Neural progenitor cell (in vitro differentiated cells): ENCODE measurements at regions not wholly inside any gene's neighbourhood (a gene's known extent, or its start where the extent isn't known, plus 50 kb on each side); places are given as distances from the start of the nearest gene placed in this dataset.

Experiments
- DNase-seq: peaks from one replicate; pipeline ENCODE4 v3.0.0-alpha.2; 2016; ENCODE audit warnings: low spot score
- H2AFZ ChIP-seq: fragments of 200-600 bp; sonication (generic); replicated peaks from 2 replicates; pipeline ENCODE4 v1.6.1; 2016; ENCODE audit warnings: antibody characterized with exemption
- H3F3A ChIP-seq: fragments of 200-600 bp; sonication (generic); 2 replicates; pipeline ENCODE4 v1.6.1; 2016; ENCODE audit warnings: antibody characterized with exemption, low read depth
- H3K27ac ChIP-seq: fragments of 200-600 bp; sonication (generic); 2 replicates; pipeline ENCODE4 v1.5.1; 2016; ENCODE audit warnings: mild to moderate bottlenecking
- H3K27me3 ChIP-seq: fragments of 200-600 bp; sonication (generic); 2 replicates; pipeline ENCODE4 v1.6.1; 2016; ENCODE audit warnings: mild to moderate bottlenecking, moderate library complexity
- H3K36me3 ChIP-seq: fragments of 200-600 bp; sonication (generic); 2 replicates; pipeline ENCODE4 v1.5.1; 2016
- H3K4me1 ChIP-seq: fragments of 200-600 bp; sonication (generic); 2 replicates; pipeline ENCODE4 v1.6.1; 2016; ENCODE audit warnings: mixed run types
- H3K4me2 ChIP-seq: fragments of 200-600 bp; sonication (generic); 2 replicates; pipeline ENCODE4 v1.6.1; 2016
- H3K4me3 ChIP-seq: fragments of 200-600 bp; sonication (generic); 2 replicates; pipeline ENCODE4 v1.5.1; 2016
- H3K79me2 ChIP-seq: fragments of 200-600 bp; sonication (generic); 2 replicates; pipeline ENCODE4 v1.6.1; 2016; ENCODE audit warnings: low read depth
- H3K9ac ChIP-seq: fragments of 200-600 bp; sonication (generic); 2 replicates; pipeline ENCODE4 v1.6.1; 2016
- H3K9me3 ChIP-seq: fragments of 200-600 bp; sonication (generic); 2 replicates; pipeline ENCODE4 v1.5.1; 2016; ENCODE audit warnings: low read depth
- H4K20me1 ChIP-seq: fragments of 200-600 bp; sonication (generic); 2 replicates; pipeline ENCODE4 v1.6.1; 2016; ENCODE audit warnings: low read depth
- H3K27ac Mint-ChIP-seq: 3 replicates; pipeline ENCODE4 v1.8.0; 2021; ENCODE audit warnings: mixed read lengths
- H3K27me3 Mint-ChIP-seq: 2 replicates; pipeline ENCODE4 v1.8.0; 2022; ENCODE audit warnings: low read depth, mild to moderate bottlenecking, inconsistent platforms, moderate library complexity, mixed read lengths; ENCODE audit not compliant: insufficient read depth
- H3K36me3 Mint-ChIP-seq: 3 replicates; pipeline ENCODE4 v1.8.0; 2021; ENCODE audit warnings: mixed read lengths
- H3K4me1 Mint-ChIP-seq: 3 replicates; pipeline ENCODE4 v1.8.0; 2021; ENCODE audit warnings: mixed read lengths
- H3K4me3 Mint-ChIP-seq: 3 replicates; pipeline ENCODE4 v1.8.0; 2021; ENCODE audit warnings: mild to moderate bottlenecking, moderate library complexity, mixed read lengths
- H3K9me3 Mint-ChIP-seq: 3 replicates; pipeline ENCODE4 v1.8.0; 2020; ENCODE audit warnings: mixed read lengths
- EZH2 ChIP-seq: fragments of 200-600 bp; sonication (generic); IDR thresholded peaks from 2 replicates; pipeline ENCODE4 v1.6.1; 2017; ENCODE audit warnings: antibody characterized with exemption, mild to moderate bottlenecking, moderate library complexity
- EZH2phosphoT487 ChIP-seq: fragments of 200-600 bp; sonication (generic); IDR thresholded peaks from 2 replicates; pipeline ENCODE4 v1.6.1; 2017; ENCODE audit warnings: antibody characterized with exemption
- TF ChIP-seq, protein P1 (sequence below): fragments of 200-600 bp; sonication (generic); IDR thresholded peaks from 2 replicates; pipeline ENCODE4 v1.5.1; 2017; ENCODE audit warnings: antibody characterized with exemption, mild to moderate bottlenecking

- Histone ChIP-seq H3K4me2 (no peak overlapping the region), H3K79me2 (no peaks in the 10 kb centered on the region), H3K9ac (no peak overlapping the region), H3K4me1 (peaks cover 4% of the 10 kb centered on the region), H3K9me3 (no peaks in the 10 kb centered on the region), H2AFZ (no peak overlapping the region), H3K27me3 (no peaks in the 10 kb centered on the region), H3K27ac (no peak overlapping the region), H3K4me3 (no peak overlapping the region), H3F3A (no peaks in the 10 kb centered on the region), H4K20me1 (no peaks in the 10 kb centered on the region), H3K36me3 (no peaks in the 10 kb centered on the region)
- H3K4me1 Mint-ChIP-seq, result peaks cover 3% of the 10 kb centered on the region
- H3K36me3 Mint-ChIP-seq, result no peaks in the 10 kb centered on the region
- peaks cover 6% of the 10 kb centered on the region for H3K27me3 Mint-ChIP-seq
- no peak for TF ChIP-seq EZH2phosphoT487
- TF ChIP-seq, protein P1, sequence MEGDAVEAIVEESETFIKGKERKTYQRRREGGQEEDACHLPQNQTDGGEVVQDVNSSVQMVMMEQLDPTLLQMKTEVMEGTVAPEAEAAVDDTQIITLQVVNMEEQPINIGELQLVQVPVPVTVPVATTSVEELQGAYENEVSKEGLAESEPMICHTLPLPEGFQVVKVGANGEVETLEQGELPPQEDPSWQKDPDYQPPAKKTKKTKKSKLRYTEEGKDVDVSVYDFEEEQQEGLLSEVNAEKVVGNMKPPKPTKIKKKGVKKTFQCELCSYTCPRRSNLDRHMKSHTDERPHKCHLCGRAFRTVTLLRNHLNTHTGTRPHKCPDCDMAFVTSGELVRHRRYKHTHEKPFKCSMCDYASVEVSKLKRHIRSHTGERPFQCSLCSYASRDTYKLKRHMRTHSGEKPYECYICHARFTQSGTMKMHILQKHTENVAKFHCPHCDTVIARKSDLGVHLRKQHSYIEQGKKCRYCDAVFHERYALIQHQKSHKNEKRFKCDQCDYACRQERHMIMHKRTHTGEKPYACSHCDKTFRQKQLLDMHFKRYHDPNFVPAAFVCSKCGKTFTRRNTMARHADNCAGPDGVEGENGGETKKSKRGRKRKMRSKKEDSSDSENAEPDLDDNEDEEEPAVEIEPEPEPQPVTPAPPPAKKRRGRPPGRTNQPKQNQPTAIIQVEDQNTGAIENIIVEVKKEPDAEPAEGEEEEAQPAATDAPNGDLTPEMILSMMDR, result no peak
- TF ChIP-seq EZH2, result no peak
- H3K27ac Mint-ChIP-seq, result no peak overlapping the region
- no peak for DNase-seq
- H3K4me3 Mint-ChIP-seq, result no peak overlapping the region
- peaks cover 12% of the 10 kb centered on the region for H3K9me3 Mint-ChIP-seq
Observed at GRCh38 chr22:49192857-49193250, 634.8 kb downstream of the BRD1 start.

GRCh38 chr22:49192180-49192856 is 635.4 kb downstream of the BRD1 start:
- Histone ChIP-seq H3F3A (no peaks in the 10 kb centered on the region), H3K27me3 (no peaks in the 10 kb centered on the region), H3K9me3 (no peaks in the 10 kb centered on the region), H3K36me3 (no peaks in the 10 kb centered on the region), H3K9ac (no peak overlapping the region), H4K20me1 (no peaks in the 10 kb centered on the region), H3K27ac (no peak overlapping the region), H3K4me3 (no peak overlapping the region), H3K4me2 (no peak overlapping the region), H3K4me1 (no peaks in the 10 kb centered on the region), H2AFZ (no peak overlapping the region), H3K79me2 (no peaks in the 10 kb centered on the region)
- H3K27me3 Mint-ChIP-seq, result peaks cover 6% of the 10 kb centered on the region
- no peaks in the 10 kb centered on the region for H3K4me1 Mint-ChIP-seq
- no peak overlapping the region for H3K27ac Mint-ChIP-seq
- peaks cover 16% of the 10 kb centered on the region for H3K9me3 Mint-ChIP-seq
- no peaks in the 10 kb centered on the region for H3K36me3 Mint-ChIP-seq
- DNase-seq, result no peak
- H3K4me3 Mint-ChIP-seq, result no peak overlapping the region
- TF ChIP-seq EZH2, result no peak
- no peak for TF ChIP-seq EZH2phosphoT487
- TF ChIP-seq, protein P1, result no peak

DNA sequence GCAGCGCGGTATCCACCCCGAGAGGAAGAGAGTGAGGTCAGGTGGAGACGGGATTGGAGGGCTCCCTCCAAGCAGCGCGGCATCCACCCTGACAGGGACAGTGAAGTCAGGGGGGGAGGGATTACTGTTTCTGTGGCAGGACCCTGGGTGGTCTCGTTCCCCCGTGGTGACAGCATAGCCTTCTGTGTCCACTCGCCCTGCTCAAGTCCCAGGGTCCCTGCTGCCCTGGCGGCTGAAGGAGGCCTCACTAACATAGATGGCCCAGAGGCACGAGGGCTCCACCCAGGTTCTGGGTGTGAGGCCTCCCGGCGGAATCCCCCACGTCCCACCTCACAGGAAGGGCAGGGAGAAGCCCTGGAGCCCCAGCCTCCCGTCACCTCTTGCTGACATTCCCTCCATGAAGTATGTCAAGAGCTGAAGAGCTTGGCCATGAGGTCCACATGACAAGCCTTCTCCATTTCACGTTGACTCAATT is 636.1 kb downstream of the BRD1 start:
- H3K27ac ChIP-seq, result no peak overlapping the region
- H3K9me3 Mint-ChIP-seq, result peaks cover 20% of the 10 kb centered on the region
- H3K4me3 ChIP-seq, result no peak overlapping the region
- no peaks in the 10 kb centered on the region for H3F3A ChIP-seq
- no peak overlapping the region for H2AFZ ChIP-seq
- no peaks in the 10 kb centered on the region for H3K27me3 ChIP-seq
- H3K4me3 Mint-ChIP-seq, result no peak overlapping the region
- no peaks in the 10 kb centered on the region for H3K79me2 ChIP-seq
- no peak overlapping the region for H3K9ac ChIP-seq
- H3K36me3 ChIP-seq, result no peaks in the 10 kb centered on the region
- peaks cover 5% of the 10 kb centered on the region for H3K27me3 Mint-ChIP-seq
- H3K4me1 ChIP-seq, result no peaks in the 10 kb centered on the region
- TF ChIP-seq, protein P1, result no peak
- TF ChIP-seq EZH2phosphoT487 (no peak), EZH2 (no peak)
- H4K20me1 ChIP-seq, result no peaks in the 10 kb centered on the region
- H3K9me3 ChIP-seq, result no peaks in the 10 kb centered on the region
- no peak overlapping the region for H3K4me2 ChIP-seq
- H3K27ac Mint-ChIP-seq, result no peak overlapping the region
- DNase-seq, result no peak
- no peaks in the 10 kb centered on the region for H3K36me3 Mint-ChIP-seq
- H3K4me1 Mint-ChIP-seq, result no peaks in the 10 kb centered on the region
